Activated CD8-positive, alpha-beta memory T cell treated with anti-CD3 and anti-CD28 coated beads, Interleukin-2, amount 50 U/mL, for 4 hours (primary cell): ENCODE measurements at regions not wholly inside any gene's neighbourhood (a gene's known extent, or its start where the extent isn't known, plus 50 kb on each side); places are given as distances from the start of the nearest gene placed in this dataset.

Experiments used
- DNase-seq: peaks from one replicate; pipeline ENCODE4 v3.0.0-alpha.2; 2020

DNA sequence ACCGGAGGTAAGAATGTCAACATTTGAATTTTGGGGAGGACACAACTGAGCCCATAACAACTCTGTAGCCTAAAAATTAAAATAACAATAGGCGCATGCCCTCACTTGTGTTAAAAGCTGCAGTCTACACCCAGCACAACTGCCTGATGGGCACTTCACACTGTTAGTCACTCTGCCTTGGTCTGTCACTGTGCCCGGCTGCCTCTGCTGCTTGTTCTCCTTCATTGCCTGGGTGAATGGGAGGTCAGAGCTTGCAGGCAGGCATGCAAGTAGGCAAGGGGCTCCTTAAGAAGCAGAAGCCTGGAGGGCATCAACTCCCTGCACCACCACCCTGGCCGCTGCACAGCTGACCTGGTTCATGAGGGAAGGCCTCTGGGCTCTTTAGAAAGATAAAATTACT, 374.8 kb downstream of the MID1IP1 start:
- no peak for DNase-seq

DNA sequence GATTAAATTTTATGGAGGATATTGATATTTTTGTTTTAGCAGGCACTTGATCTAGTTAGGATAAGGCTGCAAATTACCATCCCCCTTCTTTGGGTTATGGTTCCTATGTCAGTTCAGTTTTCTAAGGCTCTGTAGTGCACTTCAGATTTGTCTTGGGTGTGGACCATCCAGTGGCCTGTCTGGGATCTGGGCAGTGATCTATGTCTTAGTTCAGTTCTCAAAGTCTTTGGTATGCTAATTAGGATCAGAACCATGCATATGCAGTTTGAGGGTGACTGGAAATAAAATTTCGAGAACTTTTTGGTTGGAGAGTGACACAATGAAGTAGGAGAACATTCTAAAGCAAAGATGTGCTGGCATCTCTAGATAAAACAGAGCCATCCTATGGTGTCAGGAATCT, 388.2 kb downstream of the MID1IP1 start:
- DNase-seq = no peak

- DNase-seq = no peak
Measured at GRCh38 chrX:39194673-39195072, 393.4 kb downstream of the MID1IP1 start.

DNA sequence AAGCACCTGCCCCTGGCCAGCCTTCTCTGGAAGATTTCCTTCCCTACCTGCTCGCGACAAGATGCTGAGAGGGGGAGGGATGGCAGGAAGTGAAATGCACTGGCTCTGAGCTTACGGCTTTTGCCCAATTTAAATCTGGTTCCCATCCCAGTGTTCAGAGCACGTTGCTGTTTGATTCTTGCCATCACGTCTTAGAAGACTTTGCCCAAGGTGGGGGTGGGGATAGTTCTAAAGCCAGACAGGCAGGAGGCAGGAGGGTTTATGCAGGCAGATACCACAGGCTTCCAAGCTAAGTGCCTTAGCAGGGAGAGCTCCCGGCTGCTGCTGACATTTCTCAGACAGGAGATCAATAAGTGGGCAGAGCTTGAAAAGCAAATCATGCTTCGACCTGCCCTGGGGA, 393.9 kb downstream of the MID1IP1 start:
- DNase-seq = no peak

DNA sequence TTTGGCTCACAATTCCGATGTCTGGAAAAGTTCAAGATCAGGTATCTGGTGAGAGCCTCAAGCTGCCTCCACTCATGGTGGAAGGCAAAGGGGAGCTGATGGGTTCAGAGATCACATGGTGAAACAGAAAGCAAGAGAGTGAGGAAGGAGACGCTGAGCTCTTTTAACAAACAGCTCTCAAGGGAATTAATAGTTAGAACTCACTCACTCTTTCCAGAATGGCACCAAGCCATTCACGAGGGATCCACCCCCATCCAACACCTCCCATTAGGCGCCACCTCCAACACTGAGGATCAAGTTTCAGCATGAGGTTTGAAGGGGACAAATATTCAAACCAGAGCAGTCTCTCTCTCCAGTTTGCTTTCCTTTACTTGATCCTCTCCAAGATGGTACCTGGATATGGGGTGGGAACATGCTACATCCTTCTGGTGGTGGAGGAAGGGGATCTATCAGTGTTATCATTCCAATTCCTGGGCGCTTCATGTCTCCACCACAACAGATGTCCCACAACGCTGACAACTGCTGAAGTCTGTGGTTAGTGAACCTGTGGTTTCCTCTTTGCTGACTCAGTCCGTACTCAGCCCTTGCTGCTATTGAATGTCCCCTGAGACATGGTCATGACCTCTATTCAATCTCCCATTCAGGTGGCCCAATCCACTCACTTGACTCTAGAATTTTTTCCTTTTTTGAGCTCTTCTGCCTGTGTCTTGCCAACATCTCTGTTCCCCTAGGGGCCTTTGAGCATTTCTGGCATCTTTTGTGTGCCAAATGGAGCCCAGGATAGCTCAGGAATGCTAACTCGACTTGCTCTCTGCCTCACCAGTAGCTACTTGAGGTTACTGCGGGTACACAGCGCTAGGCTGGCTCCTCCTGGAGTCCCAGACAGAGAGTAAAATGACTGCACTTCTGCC, 395.2 kb downstream of the MID1IP1 start:
- DNase-seq = peak; percentile 32

GRCh38 chrX:39199429-39199828, 398.2 kb downstream of the MID1IP1 start:
- no peak for DNase-seq

DNA sequence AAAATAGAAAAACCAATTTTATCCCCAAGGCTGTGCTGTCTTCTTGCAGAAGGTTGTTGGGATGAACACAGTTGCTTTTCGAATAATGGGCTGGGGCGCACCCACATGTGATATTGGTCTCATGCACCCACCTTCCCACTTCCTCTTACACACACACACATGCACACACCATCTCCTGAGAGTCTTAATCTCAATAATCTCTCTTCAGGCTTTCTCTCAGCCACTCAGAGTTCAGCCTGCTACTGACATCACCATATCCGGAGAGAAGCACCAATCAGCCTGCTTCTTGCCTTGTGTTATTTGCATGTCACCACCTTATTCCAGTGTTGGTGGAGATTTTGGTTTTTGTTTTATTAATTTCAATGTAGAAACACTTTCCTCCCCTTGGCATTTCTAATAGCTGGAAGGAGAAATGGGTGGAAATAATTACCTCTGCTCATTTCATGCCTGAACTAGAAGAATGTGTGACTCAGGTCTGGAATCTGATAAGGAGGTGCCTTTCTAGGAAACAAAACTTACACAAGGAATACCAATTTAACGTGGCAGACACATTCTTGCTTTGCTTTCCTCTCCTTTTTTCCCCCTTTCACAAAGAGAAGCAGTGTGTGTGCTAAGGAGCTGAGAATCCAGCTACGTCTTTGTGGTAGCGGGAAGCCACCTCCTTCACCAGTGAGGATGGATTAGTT, 400.2 kb downstream of the MID1IP1 start:
- DNase-seq = no peak

DNA sequence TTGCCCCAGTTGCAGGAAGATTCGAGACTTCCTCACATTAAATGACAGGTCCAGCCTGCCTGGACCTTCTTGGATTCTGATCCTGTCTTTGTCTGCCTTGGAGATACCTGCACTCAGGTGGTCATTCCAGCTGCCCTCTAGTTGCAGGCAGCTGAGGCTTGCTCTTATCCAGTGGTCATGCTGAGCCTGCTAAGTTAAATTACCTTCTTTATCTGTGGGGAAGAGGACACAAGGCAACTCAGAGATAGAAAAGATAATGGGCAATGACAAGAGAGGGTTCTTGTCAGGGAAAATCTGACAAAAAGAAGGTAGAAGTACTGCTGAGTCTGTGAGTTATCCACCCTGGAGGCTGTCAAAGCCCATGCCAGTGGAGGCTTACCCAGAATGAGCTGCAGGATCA, 401.4 kb downstream of the MID1IP1 start:
- no peak for DNase-seq

DNA sequence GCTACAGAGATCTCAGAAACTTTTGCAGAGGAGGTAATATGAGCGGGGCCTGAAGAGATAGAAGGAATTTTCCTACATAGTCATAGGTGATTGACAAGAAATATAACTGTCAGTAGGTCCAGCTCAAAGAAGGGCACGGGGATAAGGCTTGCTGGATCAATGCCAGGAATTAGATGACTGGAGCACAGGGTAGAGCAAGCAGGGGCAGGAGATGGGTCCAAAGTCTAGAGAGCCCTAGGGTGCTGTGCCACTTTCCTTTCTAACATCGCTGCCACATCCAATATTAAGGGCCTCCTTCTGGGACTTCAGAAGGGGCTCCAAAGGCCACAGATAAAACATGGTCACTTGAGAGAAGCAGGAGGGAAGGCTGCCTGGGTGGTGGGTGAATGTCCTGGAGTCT, 402.2 kb downstream of the MID1IP1 start:
- DNase-seq = no peak

DNA sequence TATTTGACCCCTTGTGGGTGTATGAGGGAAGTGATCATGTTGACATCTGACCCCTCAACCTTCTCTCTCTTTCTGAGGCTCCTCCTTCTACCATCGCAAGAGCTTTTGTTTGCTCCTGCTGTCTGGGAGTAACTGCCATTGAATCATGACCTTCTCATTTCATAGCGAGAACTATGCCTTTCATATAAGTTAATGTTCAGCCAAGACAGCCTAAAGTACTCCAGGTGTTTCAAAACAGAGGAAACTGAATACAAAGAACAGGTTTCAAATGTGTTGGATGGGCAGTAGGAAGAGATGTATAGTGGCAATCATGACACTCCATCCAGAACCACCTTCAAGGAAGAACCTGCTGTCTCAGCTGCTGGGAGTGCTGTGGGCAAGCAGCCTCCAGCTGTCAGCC, 403.1 kb downstream of the MID1IP1 start:
- DNase-seq = no peak

DNA sequence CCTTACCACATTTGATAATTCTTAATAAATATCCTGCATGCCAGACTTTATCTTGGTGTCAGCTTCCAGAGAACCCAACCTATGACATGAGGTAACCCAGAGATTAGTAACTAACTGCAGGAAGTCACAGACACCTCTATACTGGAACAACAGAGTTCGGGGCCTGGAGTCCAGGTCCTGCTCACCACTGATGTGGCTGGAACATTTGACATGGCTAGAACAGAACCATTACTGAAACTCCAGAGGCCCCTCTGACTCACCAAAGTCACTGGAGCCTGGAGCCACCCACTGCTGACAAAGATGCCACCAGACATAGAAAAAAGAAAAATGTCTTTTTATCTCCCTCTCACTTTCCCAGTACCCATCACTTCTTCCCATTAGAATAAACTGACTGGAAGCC, 403.7 kb downstream of the MID1IP1 start:
- DNase-seq = no peak

DNA sequence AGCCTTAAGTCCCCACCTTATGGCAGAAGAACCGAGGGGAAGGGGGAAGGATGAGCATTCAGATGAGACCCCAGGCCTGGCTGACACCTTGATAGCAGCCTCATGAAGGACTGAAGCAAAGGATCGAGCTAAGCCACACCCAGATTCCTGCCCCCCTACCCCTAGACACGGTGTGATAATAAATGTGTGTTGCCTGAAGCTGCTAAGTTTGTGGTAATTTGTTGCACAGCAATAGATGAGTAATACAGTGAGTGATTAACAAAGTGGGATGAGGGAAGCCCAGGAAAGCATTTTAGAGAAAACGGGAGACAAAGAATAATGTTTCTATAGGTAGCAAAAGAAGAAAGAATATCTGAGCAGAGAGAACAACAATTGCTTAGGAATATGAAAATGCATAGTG, 404.2 kb downstream of the MID1IP1 start:
- no peak for DNase-seq

- no peak for DNase-seq
Measured at GRCh38 chrX:39206399-39207145, 405.3 kb downstream of the MID1IP1 start.

DNA sequence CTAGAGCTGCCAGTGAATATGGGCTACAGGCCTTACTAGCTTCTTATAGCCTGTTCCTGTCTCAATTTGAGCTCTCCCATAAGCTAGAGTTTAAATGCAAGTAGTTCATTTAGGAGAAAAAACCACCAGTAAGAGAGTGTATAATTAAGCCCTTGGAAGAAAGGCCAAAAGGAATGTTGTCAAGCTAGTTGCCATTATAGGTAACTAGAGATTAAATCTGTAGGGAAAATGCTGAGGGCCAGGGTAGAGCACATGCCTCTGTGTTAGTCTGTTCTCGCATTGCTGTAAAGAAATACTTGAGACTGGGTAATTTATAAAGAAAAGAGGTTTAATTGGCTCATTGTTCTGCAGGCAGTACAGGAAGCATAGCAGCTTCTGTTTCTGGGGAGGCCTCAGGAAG, 410.2 kb downstream of the MID1IP1 start:
- no peak for DNase-seq

GRCh38 chrX:39212456-39212855, 411.2 kb downstream of the MID1IP1 start:
- DNase-seq = peak; percentile 35

DNA sequence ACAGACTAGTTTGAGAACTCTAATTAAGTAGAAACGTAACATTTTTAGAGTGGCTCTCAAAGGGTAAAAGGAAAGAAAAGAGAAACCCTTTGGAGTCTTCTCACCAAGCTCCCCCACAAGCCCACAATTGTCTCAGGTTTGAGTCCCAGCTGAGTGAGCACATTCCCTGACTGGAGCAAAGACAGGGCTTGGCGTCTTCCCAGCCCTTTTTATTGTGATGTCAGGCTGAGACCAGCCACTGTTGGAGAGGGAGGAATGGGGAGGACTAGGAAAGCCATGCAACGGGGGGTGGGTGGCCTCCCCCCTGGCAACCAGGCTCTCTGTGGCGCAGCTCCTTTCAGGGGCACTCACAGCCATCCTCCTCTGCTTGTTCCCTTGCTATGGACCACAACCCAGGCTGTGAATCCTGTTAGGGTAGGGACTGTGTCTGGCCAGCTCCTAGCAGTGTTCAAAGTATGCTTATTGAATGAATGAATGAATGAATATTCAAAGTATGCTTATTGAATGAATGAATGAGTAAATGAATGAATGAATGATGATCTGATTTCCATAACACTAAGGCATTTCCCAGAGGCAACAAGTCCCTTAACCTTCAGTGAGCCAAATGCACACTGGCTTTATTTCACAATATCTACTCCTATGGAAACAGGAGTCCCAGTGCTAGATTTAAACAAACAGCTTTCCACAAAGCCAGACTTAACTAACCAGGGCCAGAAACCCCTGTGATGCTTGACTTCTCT, 413.3 kb downstream of the MID1IP1 start:
- no peak for DNase-seq

GRCh38 chrX:39220952-39221351, 419.7 kb downstream of the MID1IP1 start:
- no peak for DNase-seq

DNA sequence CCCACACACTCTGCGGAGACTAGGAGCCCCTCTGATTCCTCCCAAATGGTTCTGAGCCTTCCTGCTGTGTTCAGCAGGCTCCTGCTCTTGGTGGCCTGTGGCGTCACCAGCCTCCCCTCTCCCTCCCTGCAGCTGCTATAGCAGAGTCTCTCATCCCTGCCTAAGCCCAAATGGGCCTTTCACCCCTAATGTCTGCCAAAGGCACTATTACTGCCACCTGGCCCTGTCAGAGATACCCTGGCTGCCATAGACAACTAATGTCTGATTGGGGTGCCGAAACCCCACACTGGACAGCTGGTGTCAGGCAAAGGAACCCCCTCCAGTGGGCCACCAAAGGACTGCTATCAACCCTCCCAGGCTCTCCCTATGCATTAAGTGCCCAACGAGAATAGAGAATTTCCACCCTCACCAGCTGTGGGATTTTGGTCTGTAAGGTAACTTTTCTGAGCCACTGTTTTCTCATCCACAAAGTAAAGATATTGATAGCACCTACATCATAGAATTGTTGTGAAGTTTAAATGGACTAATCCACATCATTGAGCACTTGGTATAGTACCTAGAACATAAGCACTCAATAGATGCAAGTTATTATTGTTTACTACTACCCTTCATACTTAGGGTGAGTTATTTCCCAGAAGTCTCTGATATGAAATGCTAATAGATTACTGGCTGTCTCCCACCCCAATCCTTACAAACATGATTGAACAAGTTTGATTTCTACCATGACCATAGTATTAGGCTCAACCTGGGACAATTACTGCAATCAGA, 421.3 kb downstream of the MID1IP1 start:
- DNase-seq = no peak

DNA sequence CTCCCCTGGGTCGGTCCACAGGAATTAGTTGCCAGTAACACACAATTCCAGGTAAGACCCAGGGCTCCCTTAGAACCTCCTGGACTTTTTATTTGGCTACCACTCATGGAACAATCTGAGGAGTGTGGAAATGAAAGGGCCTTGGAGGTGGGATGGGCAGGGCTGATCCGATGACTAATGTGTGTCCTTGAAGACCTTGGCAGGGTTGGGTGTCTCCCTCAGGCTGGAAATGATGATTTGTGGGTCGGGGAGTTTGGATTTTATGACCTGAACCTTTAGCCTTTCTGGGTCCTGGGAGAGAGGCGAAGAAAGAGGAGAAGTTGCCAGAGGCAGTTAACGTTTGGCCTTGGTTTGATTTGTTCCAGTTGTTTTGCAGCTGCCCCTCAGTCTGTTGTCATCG, 425.0 kb downstream of the MID1IP1 start:
- DNase-seq = no peak

DNA sequence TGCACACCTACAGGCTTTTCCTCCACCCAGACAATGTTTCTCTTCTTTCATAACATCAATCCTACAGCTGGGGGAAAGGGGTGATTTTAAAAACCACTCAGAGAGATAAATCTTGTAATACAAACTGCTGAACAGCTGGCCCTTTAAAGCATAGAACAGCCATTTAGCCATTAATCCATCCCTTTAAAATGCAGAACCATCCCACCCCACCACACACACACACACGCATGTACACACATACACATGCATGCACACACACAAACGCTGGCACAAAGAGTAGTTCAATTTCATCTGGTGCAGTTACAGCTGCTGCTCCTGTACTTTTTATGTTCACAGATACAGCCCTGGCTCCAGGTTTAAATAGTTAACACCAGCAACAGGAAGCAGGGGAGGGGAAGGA, 426.1 kb downstream of the MID1IP1 start:
- no peak for DNase-seq

DNA sequence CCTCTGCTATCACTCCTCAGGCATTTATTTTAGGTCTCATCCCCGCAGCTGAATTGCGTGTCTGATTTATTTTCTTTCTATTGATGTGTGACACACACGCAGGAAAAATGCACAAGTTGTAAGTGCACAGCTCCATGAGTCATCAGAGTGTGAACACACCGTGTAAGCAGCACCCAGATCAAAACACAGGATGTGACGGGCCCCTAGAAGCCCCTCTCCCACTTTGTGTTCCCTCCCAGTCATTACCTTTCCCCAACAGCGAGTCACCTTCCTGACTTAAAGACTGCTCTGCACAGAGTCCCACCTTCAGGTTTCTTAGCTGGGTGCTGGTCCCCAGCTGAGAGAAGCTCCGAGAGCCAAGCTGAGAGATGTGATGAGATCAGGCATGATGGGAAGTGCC, 436.7 kb downstream of the MID1IP1 start:
- no peak for DNase-seq

DNA sequence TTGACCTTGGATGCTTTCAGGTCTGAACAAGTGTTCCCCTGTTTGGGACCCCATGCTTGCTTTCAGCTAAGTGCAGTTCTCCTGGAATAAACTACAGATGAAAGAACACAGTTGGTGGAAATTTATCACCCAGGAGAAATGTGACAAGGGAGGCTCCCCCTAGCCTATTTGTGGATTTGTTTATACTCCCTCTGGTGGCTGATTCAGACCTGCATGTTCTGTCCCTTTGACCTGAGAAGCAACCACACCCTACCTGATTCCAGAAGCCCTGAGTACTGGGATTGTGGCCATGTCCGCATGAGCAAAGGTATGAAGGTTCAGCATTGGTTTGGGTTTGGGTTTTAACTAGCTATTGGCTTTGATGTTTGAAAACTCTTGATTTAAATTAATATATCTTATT, 440.9 kb downstream of the MID1IP1 start:
- no peak for DNase-seq
